ENCODE measurements at regions not wholly inside any gene's neighbourhood (a gene's known extent, or its start where the extent isn't known, plus 50 kb on each side); places are given as distances from the start of the nearest gene placed in this dataset.

- DNase-seq = no peak
Measured at GRCh38 chr18:24797981-24798380, 337.5 kb downstream of the HRH4 start.

- DNase-seq = no peak
Measured at GRCh38 chr18:24799176-24799575, 338.7 kb downstream of the HRH4 start.

GRCh38 chr18:24799720-24800119 is 339.3 kb downstream of the HRH4 start:
- DNase-seq = no peak

DNA sequence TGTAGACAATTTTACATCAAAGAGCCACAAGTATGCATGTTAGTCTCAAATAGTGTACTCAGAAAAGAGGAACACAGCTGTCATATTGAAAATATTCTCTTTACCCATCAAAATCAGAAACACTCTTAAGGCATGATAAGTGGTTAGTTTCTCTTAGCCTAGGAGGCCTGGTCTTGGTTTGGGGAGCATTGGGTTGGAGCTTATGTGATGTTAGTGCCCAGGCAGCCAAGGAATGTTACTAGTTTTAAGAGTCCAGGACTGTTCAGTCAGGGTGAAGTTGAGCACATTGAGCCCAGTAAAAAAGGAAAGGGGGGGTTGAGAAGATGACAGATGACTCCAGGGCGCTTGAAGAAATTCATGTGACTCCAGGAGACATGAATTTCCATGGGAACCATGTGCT is 340.6 kb downstream of the HRH4 start:
- no peak for DNase-seq

DNA sequence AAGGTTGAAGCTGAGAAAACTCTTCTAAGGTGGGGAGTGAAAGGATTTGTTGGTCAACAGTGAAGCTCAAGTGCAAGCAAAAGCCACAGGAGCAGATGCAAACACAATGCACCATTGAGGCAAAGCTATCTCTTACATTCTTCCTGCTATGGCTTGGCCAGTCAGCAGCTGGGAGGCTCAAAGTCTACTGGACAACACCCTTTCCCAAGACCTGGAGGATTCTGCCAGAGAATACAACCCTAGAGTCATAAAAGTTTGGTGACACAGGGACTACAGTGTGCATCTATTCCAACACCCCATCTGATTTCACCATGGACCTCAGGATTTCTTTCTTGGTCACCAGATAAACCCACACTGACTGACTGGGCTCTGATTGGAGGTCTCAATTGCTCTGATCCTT is 342.0 kb downstream of the HRH4 start:
- DNase-seq = no peak

- DNase-seq = no peak
Measured at GRCh38 chr18:24805156-24805555, 344.7 kb downstream of the HRH4 start.

DNA sequence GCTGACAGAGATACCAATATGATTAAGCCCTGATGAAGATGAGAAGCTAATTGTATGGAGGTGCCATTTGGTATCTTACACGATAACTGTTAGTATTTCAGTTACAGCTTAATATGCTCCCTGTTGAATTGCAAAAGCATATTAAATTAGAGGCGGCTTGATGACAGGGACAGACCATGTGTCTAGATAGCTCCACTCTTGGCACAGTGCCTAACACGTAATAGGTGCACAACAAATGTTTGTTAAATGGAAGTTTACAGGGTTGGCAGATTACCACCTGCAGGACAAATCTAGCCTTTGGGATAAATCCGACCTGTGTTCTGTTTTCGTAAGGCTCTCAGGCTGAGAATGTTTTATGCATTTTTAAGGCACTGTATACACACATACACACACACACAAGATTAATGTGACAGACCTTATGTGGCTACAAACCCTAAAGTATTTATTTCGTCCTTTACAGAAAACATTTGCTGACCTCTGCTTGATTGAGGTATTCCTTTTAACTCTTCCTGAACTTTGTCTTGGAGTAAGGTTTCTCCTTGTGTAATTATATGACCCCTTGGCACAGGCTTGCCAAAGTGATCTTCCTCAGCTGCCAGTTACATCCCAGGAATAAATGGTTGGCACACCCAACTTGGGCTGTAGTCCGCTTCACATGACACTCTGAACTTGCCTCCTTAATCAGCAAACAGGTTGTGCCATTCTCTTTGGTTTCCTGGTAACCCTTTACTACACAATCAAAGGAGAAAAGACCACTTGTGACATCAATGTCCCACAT is 348.9 kb downstream of the HRH4 start:
- no peak for DNase-seq

- DNase-seq = no peak
Measured at GRCh38 chr18:24810561-24811305, 350.3 kb downstream of the HRH4 start.

DNA sequence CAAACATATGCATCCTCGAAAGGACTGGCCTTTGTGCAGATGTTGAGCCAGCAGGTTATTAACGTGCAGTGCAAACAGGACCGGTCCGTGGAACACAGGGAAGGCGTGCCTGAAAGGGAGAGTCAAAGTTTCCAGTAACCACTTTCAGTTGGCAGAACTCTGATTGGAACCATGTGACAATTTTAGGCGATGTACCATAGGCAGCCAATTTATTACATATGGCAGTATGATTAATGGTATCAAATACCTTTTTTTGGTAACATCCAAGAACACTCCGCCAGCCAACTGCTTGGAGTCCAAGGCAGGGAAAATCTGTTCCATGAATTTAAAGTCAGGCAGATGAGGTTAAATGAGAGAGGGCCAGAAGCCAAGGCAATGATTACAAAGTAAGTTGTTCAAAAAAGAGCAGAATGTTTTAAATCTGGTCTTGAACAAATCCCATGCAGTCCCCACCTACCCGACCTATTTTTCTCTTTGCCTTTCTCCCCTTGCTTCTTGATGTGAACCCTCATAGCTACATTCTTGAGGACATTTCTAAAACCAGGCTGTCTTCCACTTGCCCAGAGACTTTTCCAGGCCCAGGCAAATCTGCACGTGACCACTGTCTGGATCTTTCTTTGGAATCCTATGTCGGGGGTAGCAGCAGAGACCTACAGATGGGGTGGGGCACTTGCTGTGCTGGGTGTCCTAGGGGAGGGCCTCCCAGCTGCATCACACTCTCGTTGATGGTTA is 351.7 kb downstream of the HRH4 start:
- no peak for DNase-seq

DNA sequence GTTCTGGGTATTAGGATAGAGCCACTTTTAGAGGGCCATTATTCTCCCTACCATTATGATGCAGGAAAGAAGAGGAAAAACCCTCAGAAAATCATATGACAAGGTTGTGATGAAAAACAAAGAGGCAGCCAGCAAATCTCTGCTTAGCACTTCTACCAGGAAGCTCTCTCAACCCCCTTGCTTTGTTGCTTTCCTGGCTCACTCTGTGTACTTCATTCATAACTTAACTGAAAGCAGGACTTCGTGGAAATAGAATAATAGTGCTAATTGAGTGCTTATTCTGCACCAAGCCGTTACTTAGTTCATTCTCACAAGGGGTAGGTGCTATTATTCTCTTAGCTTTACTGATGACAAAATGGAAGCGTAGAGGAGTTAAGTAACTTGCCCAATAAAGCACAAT is 354.1 kb downstream of the HRH4 start:
- DNase-seq = no peak

GRCh38 chr18:24817150-24817549 is 356.7 kb downstream of the HRH4 start:
- no peak for DNase-seq

DNA sequence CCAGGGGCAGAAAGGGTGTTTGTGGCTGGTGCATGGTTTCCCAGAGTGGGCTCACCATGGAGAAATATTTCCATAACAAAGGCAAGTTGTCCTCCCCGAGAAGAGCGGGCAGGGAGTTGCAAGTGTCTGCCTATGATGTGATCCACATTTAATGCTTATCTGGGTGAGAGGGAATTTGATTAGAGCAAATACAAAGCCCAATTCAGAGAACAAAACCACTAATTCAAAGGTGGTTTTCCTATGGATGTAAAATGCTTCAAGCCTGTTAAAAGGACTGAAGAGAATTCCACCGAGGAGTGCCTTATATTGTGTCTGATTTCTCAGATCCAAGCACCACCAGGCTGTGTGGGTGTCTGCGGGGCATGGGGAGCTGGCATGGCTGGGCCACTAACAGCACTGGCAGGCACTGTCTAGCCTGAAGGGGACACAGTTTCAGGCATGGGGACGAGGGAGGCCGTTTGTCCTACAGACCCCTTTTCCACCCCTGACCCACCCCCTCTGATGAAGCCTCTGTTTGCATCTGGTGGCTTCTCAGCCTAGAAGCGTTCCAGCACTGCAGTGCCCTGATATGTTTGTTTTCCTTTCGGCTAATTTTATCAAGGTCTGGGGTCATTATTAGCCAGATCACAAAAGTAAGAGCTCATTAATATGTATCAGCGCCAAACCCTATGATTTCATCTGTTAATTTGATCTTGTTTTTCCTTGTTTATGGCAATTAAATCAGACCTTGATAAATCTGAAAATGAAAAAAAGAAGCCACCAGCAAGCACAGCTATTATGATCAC is 357.3 kb downstream of the HRH4 start:
- DNase-seq = no peak

- no peak for DNase-seq
Measured at GRCh38 chr18:24818441-24818840, 358.0 kb downstream of the HRH4 start.

- DNase-seq = no peak
Measured at GRCh38 chr18:24819141-24819890, 358.9 kb downstream of the HRH4 start.

GRCh38 chr18:24825397-24825796 is 365.0 kb downstream of the HRH4 start:
- DNase-seq = no peak

GRCh38 chr18:24826605-24827004 is 366.2 kb downstream of the HRH4 start:
- DNase-seq = no peak

DNA sequence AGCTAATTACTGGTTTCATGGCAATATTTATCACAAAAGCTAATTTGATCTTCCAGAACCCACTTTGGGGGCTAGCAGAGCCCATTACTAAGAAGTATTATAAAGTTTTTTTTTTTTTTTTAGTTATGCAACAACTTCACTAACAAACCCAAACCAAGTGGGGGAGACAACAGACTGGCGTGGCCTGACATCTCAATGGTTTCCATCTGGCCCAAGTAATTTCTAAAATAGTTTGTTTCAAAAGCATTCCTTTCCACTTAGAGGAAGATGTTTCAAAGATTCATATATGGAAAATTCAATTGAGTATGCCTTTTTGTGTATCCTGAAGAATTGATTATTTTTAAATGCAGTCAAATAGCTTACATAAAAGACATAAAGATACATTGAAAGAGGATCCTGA is 367.1 kb downstream of the HRH4 start:
- no peak for DNase-seq

GRCh38 chr18:24831081-24831480 is 370.6 kb downstream of the HRH4 start:
- DNase-seq = no peak

- DNase-seq = no peak
Measured at GRCh38 chr18:24831871-24832665, 371.6 kb downstream of the HRH4 start.

DNA sequence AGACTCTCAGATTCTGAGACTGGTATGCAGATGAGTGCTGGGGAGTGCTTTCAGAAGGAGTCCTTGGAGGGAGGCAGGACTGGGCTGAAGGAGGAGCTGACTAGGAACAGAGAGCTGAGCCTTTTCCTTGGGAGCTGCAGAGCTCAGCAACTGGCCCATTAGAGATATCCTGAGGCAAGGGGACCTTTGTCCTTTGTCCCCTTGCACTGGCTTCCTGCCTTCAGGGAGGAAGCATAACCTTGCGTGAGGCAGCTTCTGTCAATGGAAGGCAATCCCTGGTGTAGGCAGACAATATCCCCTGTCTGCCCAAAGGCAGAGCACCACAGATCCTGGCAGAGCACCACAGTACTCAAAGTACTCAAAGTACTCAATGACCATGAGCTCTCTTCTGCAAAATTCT is 375.3 kb downstream of the HRH4 start:
- no peak for DNase-seq

DNA sequence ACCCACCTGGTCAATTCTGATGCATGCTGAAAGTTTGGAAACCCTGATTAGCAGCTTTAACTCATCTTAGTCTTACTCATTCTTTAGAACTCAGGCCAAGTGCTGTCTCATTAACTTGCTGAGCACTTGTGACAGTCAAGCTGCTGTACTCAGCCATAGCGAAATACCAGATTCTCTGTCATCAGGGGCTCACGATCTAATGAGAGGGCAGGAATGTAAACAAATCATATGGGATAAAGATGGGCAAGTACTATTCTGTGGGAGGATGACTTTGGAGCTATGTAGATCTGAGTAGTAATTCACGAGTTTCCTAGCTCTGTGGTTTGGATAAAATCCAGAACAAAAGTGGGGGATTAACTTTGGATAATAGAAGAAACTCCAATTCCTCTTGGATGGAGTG is 376.6 kb downstream of the HRH4 start:
- no peak for DNase-seq

Data from MV-4-11 (cell line).